Esophagus muscularis mucosa (tissue), 4 donors: ENCODE measurements at regions not wholly inside any gene's neighbourhood (a gene's known extent, or its start where the extent isn't known, plus 50 kb on each side); places are given as distances from the start of the nearest gene placed in this dataset.
"Not testable (repeated sequence)": the region's sequence is repeated elsewhere in the genome, so short reads cannot be mapped to it uniquely, and the experiment has no call there.

Experiments used
- DNase-seq: peaks from one replicate; pipeline ENCODE4 v3.0.0-alpha.2; 2017; ENCODE audit errors: extremely low spot score
- H3K27ac ChIP-seq, 4 donors: fragments of 200-600 bp; sonication (generic); replicated peaks in 1 of 4; 1 replicate in 3 of 4; 2 replicates in 1 of 4; pipeline ENCODE4 v1.5.1; 2016 to 2019; ENCODE audit warnings: mild to moderate bottlenecking in 1 of 4
- H3K27me3 ChIP-seq, 4 donors: fragments of 200-600 bp; sonication (generic); one replicate each; pipeline versions ENCODE4 v1.5.1 to v1.6.0; 2016 to 2019
- H3K36me3 ChIP-seq, 4 donors: fragments of 200-600 bp; sonication (generic); one replicate each; pipeline ENCODE4 v1.5.1; 2016 to 2019
- H3K4me1 ChIP-seq, 4 donors: fragments of 200-600 bp; sonication (generic); one replicate each; pipeline ENCODE4 v1.5.1; 2016 to 2019
- H3K4me3 ChIP-seq, 4 donors: fragments of 200-600 bp; sonication (generic); 1 replicate in 2 of 4; 2 replicates in 2 of 4; pipeline ENCODE4 v1.5.1; 2016 to 2019; ENCODE audit warnings: mild to moderate bottlenecking in 4 of 4, moderate library complexity in 1 of 4
- H3K9me3 ChIP-seq, 4 donors: fragments of 200-600 bp; sonication (generic); 1 replicate in 3 of 4; 2 replicates in 1 of 4; pipeline ENCODE4 v1.5.1; 2016 to 2019
- CTCF ChIP-seq, 3 experiments: fragments of 200-600 bp in 2 of 3; fragments of 450-650 bp in 1 of 3; sonication (generic) in 2 of 3; IDR thresholded peaks; one replicate each; pipeline ENCODE4 v1.5.1; 2017 to 2019; ENCODE audit warnings: antibody characterized with exemption in 3 of 3, mild to moderate bottlenecking in 2 of 3, moderate library complexity in 1 of 3
- EP300 ChIP-seq: sonication (generic); formaldehyde crosslinking; IDR thresholded peaks from one replicate; pipeline ENCODE4 v1.6.1; 2017; ENCODE audit warnings: antibody characterized with exemption
- POLR2A ChIP-seq: fragments of 450-650 bp; IDR thresholded peaks from one replicate; pipeline ENCODE4 v1.6.1; 2017; ENCODE audit warnings: antibody characterized with exemption, moderate library complexity, mild to moderate bottlenecking, low read depth
- POLR2AphosphoS5 ChIP-seq, 2 donors: sonication (generic); formaldehyde crosslinking; IDR thresholded peaks; one replicate each; pipeline ENCODE4 v1.6.1; 2017; ENCODE audit warnings: antibody characterized with exemption in 2 of 2
- WGBS: methylation state at CpG from one replicate; pipeline ENCODE4 v1.1.5; 2018; 5-methylcytosine and 5-hydroxymethylcytosine counted together
- intact Hi-C: fragments of 100-400 bp; cut with DNase I; formaldehyde crosslinking; loops from one replicate; pipeline ENCODE4 v1.15.1; 2023

- Histone ChIP-seq H3K9me3 (no peaks in the 10 kb centered on the region), H3K27ac (no peak overlapping the region), H3K4me1 (no peaks in the 10 kb centered on the region), H3K4me3 (no peak overlapping the region), H3K27me3 (no peaks in the 10 kb centered on the region), H3K36me3 (no peaks in the 10 kb centered on the region)
- intact Hi-C loops, result no loop called here
- DNase-seq, result no peak
- TF ChIP-seq POLR2A (no peak), EP300 (no peak), CTCF (IDR thresholded peaks at IDR 0.05) (no peak), POLR2AphosphoS5 (IDR thresholded peaks at IDR 0.05) (no peak)
- 77% methylated on average over 2 of the region's 2 CpGs for WGBS
Observed at GRCh38 chrX:125681058-125681457, 361.4 kb downstream of the TEX13C start.

- Histone ChIP-seq H3K27me3 (no peaks in the 10 kb centered on the region), H3K4me1 (no peaks in the 10 kb centered on the region), H3K36me3 (no peaks in the 10 kb centered on the region), H3K4me3 (no peak overlapping the region), H3K27ac (no peak overlapping the region), H3K9me3 (no peaks in the 10 kb centered on the region)
- DNase-seq, result no peak
- intact Hi-C loops, result no loop called here
- TF ChIP-seq POLR2A, result no peak
- TF ChIP-seq EP300, result no peak
- no peak for TF ChIP-seq CTCF (IDR thresholded peaks at IDR 0.05)
- no peak for TF ChIP-seq POLR2AphosphoS5 (IDR thresholded peaks at IDR 0.05)
Observed at GRCh38 chrX:125681507-125681906, 361.8 kb downstream of the TEX13C start.

GRCh38 chrX:125690522-125690921, 370.9 kb downstream of the TEX13C start:
- intact Hi-C loops, H3K36me3 ChIP-seq, DNase-seq, H3K4me3 ChIP-seq, H3K4me1 ChIP-seq, H3K27me3 ChIP-seq, H3K9me3 ChIP-seq, H3K27ac ChIP-seq: not testable (repeated sequence)
- WGBS, result 83% methylated on average over 26 of the region's 33 CpGs

GRCh38 chrX:125694171-125694570, 374.5 kb downstream of the TEX13C start:
- intact Hi-C loops, result no loop called here

GRCh38 chrX:125709074-125709473, 389.4 kb downstream of the TEX13C start:
- H3K27me3 ChIP-seq, result no peaks in the 10 kb centered on the region
- DNase-seq, result no peak
- H3K9me3 ChIP-seq, result no peaks in the 10 kb centered on the region
- H3K36me3 ChIP-seq, result no peaks in the 10 kb centered on the region
- intact Hi-C loops, result no loop called here
- no peaks in the 10 kb centered on the region for H3K4me1 ChIP-seq
- H3K4me3 ChIP-seq, result no peak overlapping the region
- no peak for TF ChIP-seq CTCF (IDR thresholded peaks at IDR 0.05)
- no peak for TF ChIP-seq POLR2A
- TF ChIP-seq EP300, result no peak
- no peak for TF ChIP-seq POLR2AphosphoS5 (IDR thresholded peaks at IDR 0.05)
- WGBS, result 67% methylated on average over 1 of the region's 2 CpGs
- no peak overlapping the region for H3K27ac ChIP-seq

More at GRCh38 chrX:125694171-125694570, 374.5 kb downstream of the TEX13C start:
- Histone ChIP-seq H3K27ac (no peak overlapping the region), H3K9me3 (no peaks in the 10 kb centered on the region), H3K4me1 (no peaks in the 10 kb centered on the region), H3K36me3 (no peaks in the 10 kb centered on the region), H3K4me3 (no peak overlapping the region), H3K27me3 (no peaks in the 10 kb centered on the region)
- no peak for DNase-seq
- WGBS, result 74% methylated on average over 1 of the region's 1 CpG
- TF ChIP-seq EP300 (no peak), POLR2A (no peak), POLR2AphosphoS5 (IDR thresholded peaks at IDR 0.05) (no peak), CTCF (IDR thresholded peaks at IDR 0.05) (no peak)
